ENCODE measurements at regions not wholly inside any gene's neighbourhood (a gene's known extent, or its start where the extent isn't known, plus 50 kb on each side); places are given as distances from the start of the nearest gene placed in this dataset.

DNA sequence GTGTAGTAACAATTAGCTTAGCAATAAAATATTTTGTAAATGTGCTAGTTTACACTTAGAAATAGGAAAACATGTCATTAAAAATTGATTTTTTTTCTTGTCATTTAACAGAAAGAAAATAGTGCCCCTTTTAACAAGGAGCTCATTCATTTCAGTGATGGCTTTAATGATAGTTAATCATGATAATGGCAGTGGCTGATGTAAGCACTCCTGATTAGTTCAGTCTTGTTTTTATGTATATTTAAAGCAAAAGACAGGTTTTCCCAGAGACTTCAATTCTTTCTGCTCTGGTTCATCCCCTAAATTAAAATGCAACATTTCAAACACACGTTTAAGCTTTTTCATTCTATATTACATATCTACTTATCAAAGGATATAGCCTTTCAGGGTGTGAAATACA lies 1039.5 kb upstream of the PCDH7 start:
- no peaks in the 10 kb centered on the region for H3K4me1 ChIP-seq (replicated peaks; ENCODE audit: insufficient read depth)
- H3K27me3 ChIP-seq (ENCODE audit: insufficient read depth, low read depth) = no peaks in the 10 kb centered on the region
- no peaks in the 10 kb centered on the region for H3K9me2 ChIP-seq (ENCODE audit: insufficient read depth)
- TF ChIP-seq, protein P1, sequence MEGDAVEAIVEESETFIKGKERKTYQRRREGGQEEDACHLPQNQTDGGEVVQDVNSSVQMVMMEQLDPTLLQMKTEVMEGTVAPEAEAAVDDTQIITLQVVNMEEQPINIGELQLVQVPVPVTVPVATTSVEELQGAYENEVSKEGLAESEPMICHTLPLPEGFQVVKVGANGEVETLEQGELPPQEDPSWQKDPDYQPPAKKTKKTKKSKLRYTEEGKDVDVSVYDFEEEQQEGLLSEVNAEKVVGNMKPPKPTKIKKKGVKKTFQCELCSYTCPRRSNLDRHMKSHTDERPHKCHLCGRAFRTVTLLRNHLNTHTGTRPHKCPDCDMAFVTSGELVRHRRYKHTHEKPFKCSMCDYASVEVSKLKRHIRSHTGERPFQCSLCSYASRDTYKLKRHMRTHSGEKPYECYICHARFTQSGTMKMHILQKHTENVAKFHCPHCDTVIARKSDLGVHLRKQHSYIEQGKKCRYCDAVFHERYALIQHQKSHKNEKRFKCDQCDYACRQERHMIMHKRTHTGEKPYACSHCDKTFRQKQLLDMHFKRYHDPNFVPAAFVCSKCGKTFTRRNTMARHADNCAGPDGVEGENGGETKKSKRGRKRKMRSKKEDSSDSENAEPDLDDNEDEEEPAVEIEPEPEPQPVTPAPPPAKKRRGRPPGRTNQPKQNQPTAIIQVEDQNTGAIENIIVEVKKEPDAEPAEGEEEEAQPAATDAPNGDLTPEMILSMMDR (conservative IDR thresholded peaks at IDR 0.05) = no peak
- CTCF ChIA-PET = no interaction called here
- intact Hi-C loops (cut with micrococcal nuclease; ENCODE audit: unreplicated experiment) = no loop called here
- no peaks in the 10 kb centered on the region for H3K79me2 ChIP-seq (ENCODE audit: low read depth)
- no peak overlapping the region for H3K4me3 ChIP-seq
- H4K20me1 ChIP-seq (ENCODE audit: insufficient read depth) = no peaks in the 10 kb centered on the region
- no TSS peak for BruUV-seq (replicated peaks)
- no peaks in the 10 kb centered on the region for H3F3A ChIP-seq (ENCODE audit: insufficient read depth, low read depth)
- DNase-seq = no peak
- no peak overlapping the region for H3K4me2 ChIP-seq
- no peak overlapping the region for H2AFZ ChIP-seq
- H3K9me3 ChIP-seq (ENCODE audit: insufficient read depth, low read depth) = no peaks in the 10 kb centered on the region
- no peaks in the 10 kb centered on the region for H3K36me3 ChIP-seq (ENCODE audit: low read depth)
- POLR2A ChIA-PET (ENCODE audit: unreplicated experiment) = no interaction called here
- H3K27ac ChIP-seq = no peak overlapping the region

DNA sequence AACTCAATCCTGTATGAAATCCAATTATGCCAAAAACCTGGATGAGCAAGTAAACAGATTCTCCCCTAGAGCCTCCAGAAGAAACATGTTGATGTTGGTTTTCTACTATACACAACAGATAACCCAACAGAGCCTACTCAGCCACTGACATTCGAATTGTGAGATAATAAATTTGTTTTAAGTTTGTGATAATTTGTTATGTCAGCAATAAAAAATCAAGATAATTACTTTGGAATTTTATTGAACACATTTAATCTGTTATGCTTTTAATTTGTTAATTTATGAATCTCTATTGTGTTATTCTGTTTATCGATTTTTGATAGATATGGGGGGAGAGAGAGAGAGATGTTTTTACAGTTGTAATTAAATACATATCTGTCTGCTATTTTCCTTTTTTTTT lies 1016.1 kb upstream of the PCDH7 start:
- no peaks in the 10 kb centered on the region for H3F3A ChIP-seq (ENCODE audit: insufficient read depth, low read depth)
- no peaks in the 10 kb centered on the region for H4K20me1 ChIP-seq (ENCODE audit: insufficient read depth)
- H3K4me2 ChIP-seq = no peak overlapping the region
- intact Hi-C loops (cut with micrococcal nuclease; ENCODE audit: unreplicated experiment) = no loop called here
- no peaks in the 10 kb centered on the region for H3K36me3 ChIP-seq (ENCODE audit: low read depth)
- ChIA-PET POLR2A (ENCODE audit: unreplicated experiment) (no interaction called here), CTCF (no interaction called here)
- H3K27ac ChIP-seq = no peak overlapping the region
- BruUV-seq (replicated peaks) = no TSS peak
- no peaks in the 10 kb centered on the region for H3K4me1 ChIP-seq (replicated peaks; ENCODE audit: insufficient read depth)
- TF ChIP-seq EZH2 (IDR thresholded peaks at IDR 0.05; ENCODE audit: low read depth) = no peak
- TF ChIP-seq, protein P1 (conservative IDR thresholded peaks at IDR 0.05) = no peak
- no peaks in the 10 kb centered on the region for H3K79me2 ChIP-seq (ENCODE audit: low read depth)
- H3K27me3 ChIP-seq (ENCODE audit: insufficient read depth, low read depth) = no peaks in the 10 kb centered on the region
- H3K4me3 ChIP-seq = no peak overlapping the region
- H3K9me2 ChIP-seq (ENCODE audit: insufficient read depth) = no peaks in the 10 kb centered on the region
- DNase-seq = no peak
- no peaks in the 10 kb centered on the region for H3K9me3 ChIP-seq (ENCODE audit: insufficient read depth, low read depth)
- H2AFZ ChIP-seq = no peak overlapping the region

DNA sequence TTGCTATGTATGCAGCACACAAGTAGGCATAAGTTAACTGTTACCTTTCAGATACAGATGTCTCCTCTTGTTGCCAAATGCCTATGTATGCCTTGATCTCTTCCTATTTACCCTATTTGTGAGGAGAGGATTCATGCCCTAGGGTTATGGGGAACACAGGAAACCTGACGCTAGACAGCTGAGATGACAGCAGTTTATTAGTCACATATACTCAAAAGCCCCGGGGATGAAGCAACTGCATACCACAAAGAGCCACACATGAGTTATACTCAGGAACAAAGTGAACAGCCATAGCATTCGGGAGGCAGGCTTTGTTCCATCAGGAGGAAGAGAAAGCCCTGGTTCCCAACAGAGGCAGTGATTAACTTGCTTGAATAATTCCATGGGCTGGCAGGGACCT lies 1011.7 kb upstream of the PCDH7 start:
- Histone ChIP-seq H3K4me1 (replicated peaks; ENCODE audit: insufficient read depth) (no peaks in the 10 kb centered on the region), H3K36me3 (ENCODE audit: low read depth) (no peaks in the 10 kb centered on the region), H3K9me2 (ENCODE audit: insufficient read depth) (no peaks in the 10 kb centered on the region), H4K20me1 (ENCODE audit: insufficient read depth) (no peaks in the 10 kb centered on the region), H3K79me2 (ENCODE audit: low read depth) (no peaks in the 10 kb centered on the region), H3K27me3 (ENCODE audit: insufficient read depth, low read depth) (no peaks in the 10 kb centered on the region), H3F3A (ENCODE audit: insufficient read depth, low read depth) (no peaks in the 10 kb centered on the region), H3K4me2 (no peak overlapping the region), H3K9me3 (ENCODE audit: insufficient read depth, low read depth) (no peaks in the 10 kb centered on the region), H2AFZ (no peak overlapping the region), H3K4me3 (no peak overlapping the region), H3K27ac (no peak overlapping the region)
- peak in 1 of 2 experiments; percentile 1 for DNase-seq
- TF ChIP-seq, protein P1 (conservative IDR thresholded peaks at IDR 0.05) = no peak
- no peak for TF ChIP-seq EZH2 (IDR thresholded peaks at IDR 0.05; ENCODE audit: low read depth)
- POLR2A ChIA-PET (ENCODE audit: unreplicated experiment) = no interaction called here
- BruUV-seq (replicated peaks) = no TSS peak
- intact Hi-C loops (cut with micrococcal nuclease; ENCODE audit: unreplicated experiment) = no loop called here
- CTCF ChIA-PET = no interaction called here
